PFSK-1 (cell line): ENCODE measurements at regions not wholly inside any gene's neighbourhood (a gene's known extent, or its start where the extent isn't known, plus 50 kb on each side); places are given as distances from the start of the nearest gene placed in this dataset.

Source experiments
- FOXP2 ChIP-seq: optimal IDR thresholded peaks from 2 replicates; pipeline ENCODE3; 2011; ENCODE audit warnings: borderline replicate concordance, control low read depth, inconsistent platforms; ENCODE audit not compliant: insufficient read depth; ENCODE audit errors: extremely low read length, extremely low read depth
- POLR2AphosphoS5 ChIP-seq: IDR thresholded peaks from 2 replicates; pipeline ENCODE4 v1.6.1; 2012; ENCODE audit warnings: low read depth, mild to moderate bottlenecking, control low read depth, low read length, moderate library complexity
- REST ChIP-seq, 2 experiments: IDR thresholded peaks; 2 replicates each; pipeline versions ENCODE4 v1.6.1 to v1.8.0; 2011 to 2012; ENCODE audit warnings: low read depth in 2 of 2, low read length in 2 of 2, control low read depth in 1 of 2, inconsistent platforms in 1 of 2, mild to moderate bottlenecking in 1 of 2, moderate library complexity in 1 of 2; ENCODE audit not compliant: insufficient read depth in 1 of 2
- SIN3A ChIP-seq: IDR thresholded peaks from 2 replicates; pipeline ENCODE4 v1.6.1; 2012; ENCODE audit warnings: mild to moderate bottlenecking, low read length, moderate library complexity, borderline replicate concordance; ENCODE audit not compliant: insufficient read depth
- TAF1 ChIP-seq: IDR thresholded peaks from 2 replicates; pipeline ENCODE4 v1.6.1; 2012; ENCODE audit warnings: low read length, control low read depth, borderline replicate concordance; ENCODE audit not compliant: insufficient read depth

GRCh38 chr13:69423844-69424243 lies 683.8 kb upstream of the ATXN8OS start:
- TF ChIP-seq SIN3A (no peak), FOXP2 (no peak), POLR2AphosphoS5 (no peak), TAF1 (no peak), REST (IDR thresholded peaks at IDR 0.05; ENCODE audit: insufficient read depth in 1 of 2, low read depth in 2 of 2, low read length in 2 of 2) (no peak)

- TF ChIP-seq SIN3A (no peak), FOXP2 (no peak), TAF1 (no peak), POLR2AphosphoS5 (no peak), REST (IDR thresholded peaks at IDR 0.05; ENCODE audit: insufficient read depth in 1 of 2, low read depth in 2 of 2, low read length in 2 of 2) (no peak)
Observed at GRCh38 chr13:69418319-69418718, 689.3 kb upstream of the ATXN8OS start.

GRCh38 chr13:69410761-69411160 lies 696.9 kb upstream of the ATXN8OS start:
- TF ChIP-seq POLR2AphosphoS5 (no peak), SIN3A (no peak), TAF1 (no peak), REST (IDR thresholded peaks at IDR 0.05; ENCODE audit: insufficient read depth in 1 of 2, low read depth in 2 of 2, low read length in 2 of 2) (no peak), FOXP2 (no peak)

- TF ChIP-seq FOXP2 (no peak), REST (IDR thresholded peaks at IDR 0.05; ENCODE audit: insufficient read depth in 1 of 2, low read depth in 2 of 2, low read length in 2 of 2) (no peak), SIN3A (no peak), TAF1 (no peak), POLR2AphosphoS5 (no peak)
Observed at GRCh38 chr13:69391756-69392155, 715.9 kb upstream of the ATXN8OS start.

- no peak for TF ChIP-seq REST (IDR thresholded peaks at IDR 0.05; ENCODE audit: insufficient read depth in 1 of 2, low read depth in 2 of 2, low read length in 2 of 2)
Observed at GRCh38 chr13:69389899-69390298, 717.7 kb upstream of the ATXN8OS start.
